Middle frontal gyrus (tissue), 1 donor: ENCODE measurements at regions not wholly inside any gene's neighbourhood (a gene's known extent, or its start where the extent isn't known, plus 50 kb on each side); places are given as distances from the start of the nearest gene placed in this dataset.

Source experiments
- DNase-seq: peaks from one replicate; pipeline ENCODE4 v3.0.0-alpha.2; 2015; ENCODE audit warnings: low spot score; ENCODE audit errors: extremely low spot score

DNA sequence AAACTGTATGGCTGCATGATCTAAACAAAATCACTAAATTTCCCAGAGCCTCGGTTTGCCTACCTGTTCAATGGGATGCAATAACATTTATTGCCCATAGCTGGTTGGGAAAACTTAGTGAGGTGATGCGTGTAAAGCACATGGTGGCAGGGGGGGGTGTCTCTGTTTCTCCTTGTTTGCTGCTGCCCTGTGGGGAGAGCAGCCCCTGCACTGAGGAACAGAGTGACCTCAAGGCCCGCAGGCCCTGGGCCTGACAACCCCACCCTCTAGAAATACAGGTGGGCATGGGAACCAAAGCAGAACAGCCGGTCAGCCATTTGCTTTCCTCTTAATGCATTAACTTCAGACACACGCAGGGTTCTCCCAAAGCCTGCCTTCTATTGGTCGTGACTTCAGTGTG, 55.1 kb upstream of the SLC66A3 start:
- DNase-seq: no peak

DNA sequence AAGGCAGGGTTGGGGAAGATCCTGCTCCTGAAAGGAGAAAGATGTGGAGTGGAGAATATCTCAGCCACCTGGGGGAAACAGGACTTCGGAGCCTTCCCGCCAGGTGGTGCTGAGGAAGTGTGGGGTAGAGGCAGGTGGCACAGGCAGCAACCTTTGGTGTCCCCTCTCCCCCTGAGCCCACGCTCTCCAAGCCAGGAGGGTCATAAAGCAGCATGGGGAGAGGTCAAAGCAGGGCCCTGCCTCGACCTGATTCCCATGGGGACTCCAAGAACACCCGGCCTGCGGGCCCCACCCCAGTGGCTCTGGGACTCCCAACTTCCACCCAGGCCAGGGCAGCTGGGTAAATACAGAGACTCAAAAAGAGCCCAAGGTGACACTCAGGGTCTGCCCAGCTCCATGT, 54.3 kb upstream of the SLC66A3 start:
- DNase-seq: no peak

DNA sequence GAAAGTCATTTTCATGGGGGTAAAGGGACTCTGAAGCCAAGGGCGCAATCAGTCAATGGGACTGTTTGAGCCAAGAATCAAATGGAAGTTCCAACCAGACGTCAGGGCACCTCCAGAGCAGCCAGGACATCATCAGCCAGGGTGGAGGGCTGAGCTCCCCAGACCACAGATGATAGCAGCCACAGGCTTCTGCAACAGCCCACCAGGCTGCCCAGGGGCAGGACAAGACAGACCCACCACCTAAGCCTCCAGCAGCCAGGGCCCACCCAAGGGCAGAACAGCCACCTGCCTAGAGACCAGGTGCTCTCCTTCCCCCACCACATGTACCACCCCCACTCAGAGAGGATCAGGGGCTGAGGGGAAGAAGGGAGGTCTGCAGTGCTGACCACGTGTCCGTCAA, 53.8 kb upstream of the SLC66A3 start:
- DNase-seq: no peak

DNA sequence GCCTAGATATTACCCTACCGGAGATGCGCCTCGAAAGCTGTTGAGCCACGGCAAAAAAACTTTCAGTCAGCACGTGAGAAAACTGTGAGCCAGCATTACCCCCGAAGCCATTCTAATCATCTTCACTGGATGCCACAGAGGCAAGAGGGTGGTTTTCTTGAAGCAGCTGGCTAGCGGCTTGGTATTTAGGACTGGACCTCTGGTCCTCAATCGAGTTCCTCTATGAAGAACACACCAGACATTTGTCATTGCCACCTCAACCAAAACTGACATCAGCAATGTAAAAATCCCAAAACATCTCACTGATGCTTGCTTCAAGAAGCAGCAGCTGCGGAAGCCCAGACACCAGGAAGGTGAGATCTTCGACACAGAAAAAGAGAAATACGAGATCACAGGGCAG, 52.8 kb upstream of the SLC66A3 start:
- no peak for DNase-seq

- no peak for DNase-seq
Measured at GRCh38 chr2:11102956-11103860, 52.1 kb upstream of the SLC66A3 start.

- no peak for DNase-seq
Measured at GRCh38 chr2:11103984-11104793, 51.1 kb upstream of the SLC66A3 start.

GRCh38 chr2:11104794-11105660, 50.2 kb upstream of the SLC66A3 start:
- no peak for DNase-seq
